OCI-LY1 (cell line): ENCODE measurements at regions not wholly inside any gene's neighbourhood (a gene's known extent, or its start where the extent isn't known, plus 50 kb on each side); places are given as distances from the start of the nearest gene placed in this dataset.

ENCODE experiments used
- H2AFZ ChIP-seq: fragments of 200-600 bp; sonication (generic), shearing (Covaris generic); 2 replicates; pipeline ENCODE4 v1.6.0; 2014; ENCODE audit warnings: antibody characterized with exemption, mild to moderate bottlenecking, low read length
- H3F3A ChIP-seq: fragments of 200-600 bp; sonication (generic), shearing (Covaris generic); 2 replicates; pipeline ENCODE4 v1.6.0; 2014; ENCODE audit warnings: mild to moderate bottlenecking, antibody characterized with exemption, low read length, moderate library complexity; ENCODE audit not compliant: insufficient read depth
- H3K27ac ChIP-seq: fragments of 200-600 bp; sonication (generic); 2 replicates; pipeline ENCODE4 v1.5.1; 2014; ENCODE audit warnings: low read length, mixed run types, mild to moderate bottlenecking, low read depth; ENCODE audit not compliant: poor library complexity, severe bottlenecking
- H3K27me3 ChIP-seq: fragments of 200-600 bp; sonication (generic); 2 replicates; pipeline ENCODE4 v1.6.0; 2014; ENCODE audit warnings: antibody characterized with exemption, mild to moderate bottlenecking, low read length, moderate library complexity; ENCODE audit not compliant: insufficient read depth
- H3K36me3 ChIP-seq: fragments of 200-600 bp; sonication (generic); 2 replicates; pipeline ENCODE4 v1.6.1; 2014; ENCODE audit warnings: mild to moderate bottlenecking, antibody characterized with exemption, low read length, moderate library complexity, mixed read lengths; ENCODE audit not compliant: insufficient read depth
- H3K4me1 ChIP-seq: fragments of 200-600 bp; sonication (generic); 2 replicates; pipeline ENCODE4 v1.5.1; 2014; ENCODE audit warnings: mild to moderate bottlenecking, low read length, moderate library complexity; ENCODE audit not compliant: insufficient read depth, severe bottlenecking
- H3K4me2 ChIP-seq: fragments of 200-600 bp; sonication (generic), shearing (Covaris generic); 2 replicates; pipeline ENCODE4 v1.6.1; 2014; ENCODE audit warnings: low read length
- H3K4me3 ChIP-seq: fragments of 200-600 bp; sonication (generic); 2 replicates; pipeline ENCODE4 v1.5.1; 2014; ENCODE audit warnings: low read length, low read depth, mild to moderate bottlenecking, mixed read lengths; ENCODE audit not compliant: poor library complexity, severe bottlenecking
- H3K79me2 ChIP-seq: fragments of 200-600 bp; shearing (Covaris generic); 2 replicates; pipeline ENCODE4 v1.6.1; 2016; ENCODE audit warnings: mixed run types, low read length, mixed read lengths; ENCODE audit not compliant: insufficient read depth
- H3K9ac ChIP-seq: fragments of 200-600 bp; sonication (generic), shearing (Covaris generic); 2 replicates; pipeline ENCODE4 v1.6.1; 2014; ENCODE audit warnings: mild to moderate bottlenecking, low read length, mixed read lengths
- H3K9me2 ChIP-seq: fragments of 200-600 bp; sonication (generic), shearing (Covaris generic); 2 replicates; pipeline ENCODE4 v1.6.1; 2014; ENCODE audit warnings: low read depth, mild to moderate bottlenecking, low read length, mixed read lengths
- H3K9me3 ChIP-seq: fragments of 200-600 bp; shearing (Covaris generic); 2 replicates; pipeline ENCODE4 v1.6.1; 2014; ENCODE audit warnings: low read length, mixed read lengths
- H4K20me1 ChIP-seq: fragments of 200-600 bp; sonication (generic), shearing (Covaris generic); 2 replicates; pipeline ENCODE4 v1.6.0; 2016; ENCODE audit warnings: mild to moderate bottlenecking, low read length; ENCODE audit not compliant: insufficient read depth
- CTCF ChIP-seq: fragments of 200-600 bp; sonication (generic), shearing (Covaris generic); IDR thresholded peaks from 2 replicates; pipeline ENCODE4 v1.5.1; 2017; ENCODE audit warnings: mild to moderate bottlenecking, antibody characterized with exemption, low read length, moderate library complexity, mixed read lengths
- EZH2 ChIP-seq: fragments of 200-600 bp; sonication (generic), shearing (Covaris generic); IDR thresholded peaks from 2 replicates; pipeline ENCODE4 v1.8.0; 2017; ENCODE audit warnings: borderline replicate concordance, mixed run types, mild to moderate bottlenecking, antibody characterized with exemption, low read length, moderate library complexity, mixed read lengths

- no peaks in the 10 kb centered on the region for H3K9me3 ChIP-seq
- H3K9me2 ChIP-seq: no peaks in the 10 kb centered on the region
- no peaks in the 10 kb centered on the region for H3F3A ChIP-seq
- no peak overlapping the region for H3K4me2 ChIP-seq
- H3K36me3 ChIP-seq: no peaks in the 10 kb centered on the region
- no peak overlapping the region for H2AFZ ChIP-seq
- H3K9ac ChIP-seq: no peak overlapping the region
- no peak overlapping the region for H3K4me3 ChIP-seq
- no peaks in the 10 kb centered on the region for H4K20me1 ChIP-seq
- no peak overlapping the region for H3K27ac ChIP-seq
- H3K4me1 ChIP-seq: peaks cover 7% of the 10 kb centered on the region
- no peaks in the 10 kb centered on the region for H3K79me2 ChIP-seq
- no peak for TF ChIP-seq CTCF
- no peak for TF ChIP-seq EZH2
- H3K27me3 ChIP-seq: no peaks in the 10 kb centered on the region
Measured at GRCh38 chr5:125100342-125100741, 353.9 kb upstream of the ZNF608 start.

GRCh38 chr5:125100951-125101350, 354.5 kb upstream of the ZNF608 start:
- Histone ChIP-seq H3K9ac (no peak overlapping the region), H3K4me1 (peaks cover 7% of the 10 kb centered on the region), H3F3A (no peaks in the 10 kb centered on the region), H4K20me1 (no peaks in the 10 kb centered on the region), H3K9me2 (no peaks in the 10 kb centered on the region), H3K36me3 (no peaks in the 10 kb centered on the region), H2AFZ (no peak overlapping the region), H3K9me3 (no peaks in the 10 kb centered on the region), H3K4me3 (no peak overlapping the region), H3K4me2 (no peak overlapping the region), H3K27me3 (no peaks in the 10 kb centered on the region), H3K79me2 (no peaks in the 10 kb centered on the region), H3K27ac (no peak overlapping the region)
- TF ChIP-seq CTCF (no peak), EZH2 (no peak)

GRCh38 chr5:125103459-125103858, 357.0 kb upstream of the ZNF608 start:
- H3K36me3 ChIP-seq: no peaks in the 10 kb centered on the region
- TF ChIP-seq EZH2 (no peak), CTCF (no peak)
- H3K9me3 ChIP-seq: no peaks in the 10 kb centered on the region
- peak overlapping the region; percentile 80 for H2AFZ ChIP-seq
- H3F3A ChIP-seq: no peaks in the 10 kb centered on the region
- peaks cover 7% of the 10 kb centered on the region for H3K4me1 ChIP-seq
- no peak overlapping the region for H3K4me3 ChIP-seq
- H3K79me2 ChIP-seq: no peaks in the 10 kb centered on the region
- H3K9me2 ChIP-seq: no peaks in the 10 kb centered on the region
- H3K4me2 ChIP-seq: no peak overlapping the region
- H4K20me1 ChIP-seq: no peaks in the 10 kb centered on the region
- H3K27ac ChIP-seq: no peak overlapping the region
- H3K9ac ChIP-seq: peak overlapping the region; percentile 0; the same call in 1 of the 2 replicates
- no peaks in the 10 kb centered on the region for H3K27me3 ChIP-seq
